DMS114 treated with DMSO at 0.1 percent for 48 hours (cell line): ENCODE measurements at regions not wholly inside any gene's neighbourhood (a gene's known extent, or its start where the extent isn't known, plus 50 kb on each side); places are given as distances from the start of the nearest gene placed in this dataset.

ENCODE experiments used
- DNase-seq: peaks from one replicate; lab custom pipeline; 2025; ENCODE audit not compliant: unreplicated experiment; lab: John Stamatoyannopoulos, UW

GRCh38 chr10:64067009-64067606 lies 545.9 kb downstream of the REEP3 start:
- DNase-seq, result no peak

DNA sequence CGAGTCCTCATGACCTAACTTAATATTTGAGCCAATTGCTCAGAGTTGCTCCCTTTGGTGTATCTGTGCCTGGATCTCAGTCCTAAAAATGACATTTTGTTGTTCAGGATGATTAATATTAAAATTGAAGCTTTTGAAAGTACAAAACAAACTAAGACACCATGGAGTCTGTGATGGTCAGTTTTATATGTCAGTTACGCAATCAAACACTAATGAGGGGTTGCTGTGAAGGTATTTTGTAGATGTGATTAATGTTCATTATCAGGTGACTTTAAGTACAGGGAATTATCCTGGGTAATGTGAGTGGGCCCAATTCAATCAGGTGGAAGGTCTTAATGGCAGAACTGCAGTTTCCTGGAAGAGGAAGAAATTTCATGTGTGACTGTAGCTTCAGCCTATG lies 546.7 kb downstream of the REEP3 start:
- no peak for DNase-seq

GRCh38 chr10:64070241-64070640 lies 549.0 kb downstream of the REEP3 start:
- no peak for DNase-seq

GRCh38 chr10:64071218-64071617 lies 550.0 kb downstream of the REEP3 start:
- no peak for DNase-seq

DNA sequence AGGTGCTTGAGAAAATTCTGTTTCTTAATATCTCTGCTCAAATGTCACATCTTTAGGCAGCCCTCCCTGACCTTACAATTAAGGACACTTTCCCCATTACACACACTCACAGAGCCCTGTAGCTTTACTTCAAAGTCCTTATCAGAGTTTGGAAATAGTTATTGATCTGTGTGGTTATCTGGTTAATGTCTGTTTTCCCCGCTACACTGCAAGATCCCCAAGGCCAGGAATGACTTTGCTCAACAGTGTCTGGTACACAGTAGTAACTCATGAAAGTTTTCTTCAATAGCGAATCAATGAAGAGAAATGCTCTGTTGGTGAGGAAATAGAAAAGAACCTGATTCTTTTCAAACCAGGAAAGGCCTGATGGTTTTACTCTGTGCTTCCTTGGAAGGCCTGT lies 554.4 kb downstream of the REEP3 start:
- DNase-seq, result no peak

DNA sequence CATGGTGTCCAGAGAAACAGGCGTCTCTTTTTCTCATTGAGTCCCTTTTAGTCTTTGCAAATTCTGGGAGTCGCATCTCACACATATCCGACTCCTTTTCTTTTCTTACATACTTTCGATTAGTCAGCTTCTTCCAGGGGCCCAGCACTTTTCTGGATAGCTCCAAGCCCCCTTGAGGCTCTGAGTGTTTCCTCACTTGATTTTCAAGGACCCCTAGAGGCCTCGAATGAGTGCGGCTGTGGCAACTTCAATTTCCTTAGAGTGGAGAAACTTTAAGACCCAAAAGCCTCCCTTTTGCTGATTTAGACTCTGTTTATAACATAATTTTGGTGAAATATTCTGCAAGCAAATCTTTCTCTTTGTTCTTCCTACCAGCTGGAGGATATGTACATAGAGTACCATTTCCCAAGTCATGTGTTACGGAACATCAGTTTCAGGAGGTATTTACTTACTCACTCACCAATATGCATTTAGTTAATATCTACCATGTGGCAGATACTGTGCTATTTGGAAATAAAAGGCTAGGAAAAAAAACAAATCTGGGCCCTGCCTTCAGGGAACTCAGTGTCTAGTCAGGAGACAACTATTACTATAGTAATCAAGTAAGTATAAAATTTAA lies 555.2 kb downstream of the REEP3 start:
- DNase-seq, result no peak

DNA sequence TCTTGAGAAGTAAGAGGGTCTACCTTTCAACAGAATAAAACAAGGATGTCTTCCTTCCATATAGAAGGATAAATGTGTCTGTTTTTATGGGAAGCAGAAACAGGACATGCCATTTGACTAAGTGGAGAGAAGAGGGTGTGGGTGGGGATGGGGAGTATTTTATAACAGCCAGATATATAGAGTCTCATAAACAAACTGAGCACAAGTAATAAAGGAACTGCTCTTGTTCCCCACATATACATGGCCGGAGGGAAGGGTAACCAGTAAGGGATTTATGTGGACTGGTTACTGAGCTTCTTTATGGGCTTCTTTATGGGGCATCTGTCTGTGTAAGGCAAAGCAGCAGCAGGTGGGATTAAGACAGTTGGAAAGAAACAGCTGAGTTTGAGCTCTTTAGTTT lies 558.1 kb downstream of the REEP3 start:
- no peak for DNase-seq

- DNase-seq, result no peak
These were observed 558.9 kb downstream of the REEP3 start for GRCh38 chr10:64080071-64080470.

DNA sequence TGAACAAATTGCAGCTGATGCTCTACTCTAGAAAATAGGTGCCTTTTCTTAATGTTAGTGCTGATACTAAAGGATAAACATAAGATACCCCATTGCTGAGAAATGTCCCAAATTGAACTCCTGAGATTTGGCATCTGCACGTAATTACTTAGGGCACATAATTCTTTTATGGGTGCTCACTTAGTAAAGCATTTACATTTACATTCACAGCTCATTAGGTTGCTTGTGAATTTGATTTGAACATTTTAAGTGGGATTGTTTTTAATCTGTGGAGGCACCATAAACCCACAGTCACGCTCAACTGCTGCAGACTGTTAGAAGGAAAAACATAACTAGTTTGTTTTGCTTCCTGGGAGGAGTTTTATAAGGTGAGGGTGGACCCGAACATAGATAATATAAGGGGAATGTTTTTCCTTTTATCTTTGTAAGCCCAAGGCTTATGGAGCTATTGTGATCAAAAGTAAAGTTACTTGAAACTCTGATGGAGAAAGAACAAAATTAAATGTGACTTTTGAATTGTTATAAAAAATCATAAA lies 560.8 kb downstream of the REEP3 start:
- DNase-seq, result no peak

- DNase-seq, result no peak
These were observed 565.0 kb downstream of the REEP3 start for GRCh38 chr10:64086083-64086767.

GRCh38 chr10:64089648-64090047 lies 568.4 kb downstream of the REEP3 start:
- DNase-seq, result no peak

- DNase-seq, result no peak
These were observed 569.7 kb downstream of the REEP3 start for GRCh38 chr10:64090865-64091264.

DNA sequence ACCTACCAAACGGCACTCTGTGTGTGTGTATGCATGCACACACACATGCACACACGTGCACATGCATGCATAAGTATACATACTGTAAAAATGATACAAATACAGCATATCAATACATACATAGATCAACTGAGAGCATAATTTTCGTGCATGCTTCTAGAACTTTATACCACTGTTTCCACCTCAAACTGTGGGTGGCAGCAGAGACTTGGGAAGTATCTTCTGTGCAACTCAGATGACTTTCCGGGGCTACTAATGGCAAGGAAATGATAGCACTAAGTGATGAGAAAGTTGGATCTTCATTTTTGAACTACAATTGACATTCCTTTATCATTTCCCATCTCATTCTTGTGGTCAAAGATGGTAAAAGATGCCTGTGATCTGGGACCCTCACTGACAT lies 570.7 kb downstream of the REEP3 start:
- DNase-seq, result peak; percentile 16

GRCh38 chr10:64093304-64093703 lies 572.1 kb downstream of the REEP3 start:
- no peak for DNase-seq

GRCh38 chr10:64093946-64094535 lies 572.8 kb downstream of the REEP3 start:
- DNase-seq, result no peak

DNA sequence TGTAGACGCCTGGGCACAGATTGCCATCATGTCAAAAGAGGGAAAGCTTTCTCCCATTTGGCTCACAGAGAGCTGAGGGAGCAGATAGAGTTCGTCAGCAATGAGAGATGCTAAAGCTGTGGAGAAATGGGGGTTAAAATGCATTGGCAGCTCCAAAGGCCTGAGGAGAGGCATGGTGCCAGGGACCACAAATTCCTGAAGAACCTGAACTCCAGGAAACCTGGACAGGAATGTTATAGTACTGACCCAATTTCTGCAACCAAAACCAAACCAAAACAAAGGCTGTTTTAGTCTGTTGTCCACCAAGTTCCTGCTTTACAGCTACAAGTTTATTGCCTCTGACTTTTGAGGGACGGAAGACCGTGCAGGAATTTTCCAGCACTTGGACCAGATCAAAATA lies 575.7 kb downstream of the REEP3 start:
- DNase-seq, result no peak

DNA sequence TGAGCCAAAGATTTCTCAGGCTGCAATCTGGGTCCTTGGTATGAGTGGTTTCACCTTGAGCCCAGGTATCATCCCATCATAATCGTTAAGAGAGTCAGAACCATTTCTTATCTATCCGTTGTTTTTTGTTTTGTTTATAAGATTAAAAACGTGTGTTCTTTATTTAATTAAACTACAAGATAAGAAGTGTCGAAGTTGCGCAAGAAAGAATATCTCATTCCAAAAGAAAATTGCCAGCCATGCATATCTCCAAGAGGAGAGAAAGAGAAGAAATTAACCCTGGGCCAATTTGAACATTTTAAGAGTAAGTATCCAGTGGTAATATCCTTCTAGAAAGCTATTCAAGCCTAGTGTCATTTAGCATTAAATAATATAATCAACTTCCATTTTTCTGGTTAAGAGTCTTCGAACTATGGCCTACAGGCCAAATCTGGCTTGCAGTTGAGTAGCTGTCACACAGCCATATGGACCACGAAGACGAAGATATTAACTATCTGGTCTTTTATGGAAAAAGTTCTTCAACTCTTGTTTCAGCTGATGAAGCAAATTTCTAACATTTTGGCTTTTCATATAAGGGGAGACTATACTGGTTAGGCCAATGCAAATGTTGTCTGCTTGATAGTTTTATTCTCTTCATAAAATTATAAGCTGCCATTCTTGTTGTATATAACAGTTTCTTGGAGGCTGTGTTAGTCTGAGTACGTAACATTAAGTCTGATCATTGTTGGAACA lies 576.4 kb downstream of the REEP3 start:
- no peak for DNase-seq

GRCh38 chr10:64098994-64099393 lies 577.8 kb downstream of the REEP3 start:
- DNase-seq, result no peak

GRCh38 chr10:64101606-64102263 lies 580.5 kb downstream of the REEP3 start:
- no peak for DNase-seq

- DNase-seq, result no peak
These were observed 581.0 kb downstream of the REEP3 start for GRCh38 chr10:64102264-64102633.

GRCh38 chr10:64102916-64103315 lies 581.7 kb downstream of the REEP3 start:
- no peak for DNase-seq
